ENCODE measurements at regions not wholly inside any gene's neighbourhood (a gene's known extent, or its start where the extent isn't known, plus 50 kb on each side); places are given as distances from the start of the nearest gene placed in this dataset.

DNA sequence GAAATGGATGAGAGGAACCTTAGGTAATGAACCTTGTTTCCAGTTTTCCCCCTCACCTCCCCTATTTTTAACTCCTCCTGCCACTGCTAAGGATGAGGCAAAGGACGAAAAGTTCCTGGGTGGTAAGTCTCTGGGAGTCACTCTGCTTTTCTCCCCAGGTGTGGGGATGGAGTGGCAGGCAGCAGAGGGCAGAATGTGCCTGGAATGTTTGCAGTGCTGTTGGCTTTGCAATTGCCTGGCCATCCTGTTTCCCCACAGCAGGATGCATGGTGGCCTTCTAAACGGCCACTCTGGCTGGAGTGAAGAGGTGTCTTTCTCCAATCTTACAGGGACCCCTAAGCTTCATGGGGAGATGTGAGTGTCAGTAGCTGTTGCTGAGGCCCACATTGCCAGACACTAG is 432.5 kb upstream of the ZFHX3 start:
- TF ChIP-seq POLR2AphosphoS5 (IDR thresholded peaks at IDR 0.05; ENCODE audit: low read depth, low read length), result no peak
- no peak for TF ChIP-seq POLR2A (IDR thresholded peaks at IDR 0.05; ENCODE audit: low read depth, low read length)
